ENCODE measurements at regions not wholly inside any gene's neighbourhood (a gene's known extent, or its start where the extent isn't known, plus 50 kb on each side); places are given as distances from the start of the nearest gene placed in this dataset.

GRCh38 chr11:30089921-30090320, 73.1 kb upstream of the KCNA4 start:
- TF ChIP-seq CTCF (IDR thresholded peaks at IDR 0.05) (no peak), POLR2A (IDR thresholded peaks at IDR 0.05) (no peak)
- no peak for ATAC-seq
- H3K4me3 ChIP-seq: no peak overlapping the region
- intact Hi-C loops (cut with DNase I): no loop called here
- H3K36me3 ChIP-seq (replicated peaks in 1 of 2; ENCODE audit: insufficient read depth in 1 of 2, low read depth in 2 of 2): no peaks in the 10 kb centered on the region
- H3K4me1 ChIP-seq: no peaks in the 10 kb centered on the region
- no peaks in the 10 kb centered on the region for H3K27me3 ChIP-seq
- H3K27ac ChIP-seq: no peak overlapping the region
- WGBS, 2 donors: 79 to 83% methylated on average over 1 of the region's 1 CpG
- DNase-seq: no peak
- no peaks in the 10 kb centered on the region for H3K9me3 ChIP-seq

GRCh38 chr11:30091246-30091645, 74.4 kb upstream of the KCNA4 start:
- no peaks in the 10 kb centered on the region for H3K27me3 ChIP-seq
- no peak overlapping the region for H3K4me3 ChIP-seq
- no peak for DNase-seq
- no peaks in the 10 kb centered on the region for H3K4me1 ChIP-seq
- no peaks in the 10 kb centered on the region for H3K36me3 ChIP-seq (replicated peaks in 1 of 2; ENCODE audit: insufficient read depth in 1 of 2, low read depth in 2 of 2)
- no peaks in the 10 kb centered on the region for H3K9me3 ChIP-seq
- no peak for ATAC-seq
- TF ChIP-seq POLR2A (IDR thresholded peaks at IDR 0.05): no peak
- no peak for TF ChIP-seq CTCF (IDR thresholded peaks at IDR 0.05)
- intact Hi-C loops (cut with DNase I): no loop called here
- H3K27ac ChIP-seq: no peak overlapping the region

- 61 to 69% methylated on average over 2 of the region's 2 CpGs for WGBS, 2 donors
- TF ChIP-seq POLR2A (IDR thresholded peaks at IDR 0.05): no peak
- no peak for TF ChIP-seq CTCF (IDR thresholded peaks at IDR 0.05)
- no peak for ATAC-seq
- Histone ChIP-seq H3K9me3 (no peaks in the 10 kb centered on the region), H3K27me3 (no peaks in the 10 kb centered on the region), H3K4me3 (no peak overlapping the region), H3K36me3 (replicated peaks in 1 of 2; ENCODE audit: insufficient read depth in 1 of 2, low read depth in 2 of 2) (no peaks in the 10 kb centered on the region), H3K4me1 (no peaks in the 10 kb centered on the region), H3K27ac (no peak overlapping the region)
- intact Hi-C loops (cut with DNase I): no loop called here
- no peak for DNase-seq
Observed at GRCh38 chr11:30091737-30092136, 74.9 kb upstream of the KCNA4 start.

- H3K27ac ChIP-seq: no peak overlapping the region
- no peaks in the 10 kb centered on the region for H3K9me3 ChIP-seq
- no peak overlapping the region for H3K4me3 ChIP-seq
- TF ChIP-seq POLR2A (IDR thresholded peaks at IDR 0.05): no peak
- TF ChIP-seq CTCF (IDR thresholded peaks at IDR 0.05): no peak
- intact Hi-C loops (cut with DNase I): no loop called here
- H3K27me3 ChIP-seq: no peaks in the 10 kb centered on the region
- DNase-seq (no peak), ATAC-seq (no peak)
- H3K4me1 ChIP-seq: no peaks in the 10 kb centered on the region
- H3K36me3 ChIP-seq (replicated peaks in 1 of 2; ENCODE audit: insufficient read depth in 1 of 2, low read depth in 2 of 2): no peaks in the 10 kb centered on the region
Observed at GRCh38 chr11:30092518-30092917, 75.7 kb upstream of the KCNA4 start.

GRCh38 chr11:30100495-30100894, 83.7 kb upstream of the KCNA4 start:
- Histone ChIP-seq H3K27ac (no peak overlapping the region), H3K4me1 (no peaks in the 10 kb centered on the region), H3K36me3 (replicated peaks in 1 of 2; ENCODE audit: insufficient read depth in 1 of 2, low read depth in 2 of 2) (no peaks in the 10 kb centered on the region), H3K9me3 (no peaks in the 10 kb centered on the region), H3K4me3 (no peak overlapping the region), H3K27me3 (no peaks in the 10 kb centered on the region)
- ATAC-seq (no peak), DNase-seq (no peak)
- WGBS, 2 donors: 67 to 68% methylated on average over 1 of the region's 1 CpG
- intact Hi-C loops (cut with DNase I): no loop called here
- no peak for TF ChIP-seq CTCF (IDR thresholded peaks at IDR 0.05)
- no peak for TF ChIP-seq POLR2A (IDR thresholded peaks at IDR 0.05)

Data from body of pancreas (tissue), 4 donors.